ENCODE measurements at regions not wholly inside any gene's neighbourhood (a gene's known extent, or its start where the extent isn't known, plus 50 kb on each side); places are given as distances from the start of the nearest gene placed in this dataset.
"Not testable (repeated sequence)": the region's sequence is repeated elsewhere in the genome, so short reads cannot be mapped to it uniquely, and the experiment has no call there.

- in situ Hi-C loops (cut with HindIII; ENCODE audit: low sequenced_read_pairs): no loop called here
Measured at GRCh38 chr3:177382944-177383343, 185.7 kb upstream of the TBL1XR1 start.

GRCh38 chr3:177385186-177385585 lies 187.9 kb upstream of the TBL1XR1 start:
- in situ Hi-C loops (cut with HindIII; ENCODE audit: low sequenced_read_pairs): no loop called here

GRCh38 chr3:177385831-177386301 lies 188.6 kb upstream of the TBL1XR1 start:
- in situ Hi-C loops (cut with HindIII; ENCODE audit: low sequenced_read_pairs): no loop called here

- in situ Hi-C loops (cut with HindIII; ENCODE audit: low sequenced_read_pairs): no loop called here
Measured at GRCh38 chr3:177388209-177388608, 190.9 kb upstream of the TBL1XR1 start.

- in situ Hi-C loops (cut with HindIII; ENCODE audit: low sequenced_read_pairs): not testable (repeated sequence)
Measured at GRCh38 chr3:177394231-177395024, 197.1 kb upstream of the TBL1XR1 start.

GRCh38 chr3:177396733-177397132 lies 199.5 kb upstream of the TBL1XR1 start:
- in situ Hi-C loops (cut with HindIII; ENCODE audit: low sequenced_read_pairs): no loop called here

- in situ Hi-C loops (cut with HindIII; ENCODE audit: low sequenced_read_pairs): no loop called here
Measured at GRCh38 chr3:177401375-177401774, 204.1 kb upstream of the TBL1XR1 start.

GRCh38 chr3:177402533-177402932 lies 205.3 kb upstream of the TBL1XR1 start:
- in situ Hi-C loops (cut with HindIII; ENCODE audit: low sequenced_read_pairs): no loop called here

- in situ Hi-C loops (cut with HindIII; ENCODE audit: low sequenced_read_pairs): no loop called here
Measured at GRCh38 chr3:177405191-177405672, 207.9 kb upstream of the TBL1XR1 start.

- in situ Hi-C loops (cut with HindIII; ENCODE audit: low sequenced_read_pairs): no loop called here
Measured at GRCh38 chr3:177410730-177411129, 213.4 kb upstream of the TBL1XR1 start.

- in situ Hi-C loops (cut with HindIII; ENCODE audit: low sequenced_read_pairs): no loop called here
Measured at GRCh38 chr3:177411201-177411600, 213.9 kb upstream of the TBL1XR1 start.

GRCh38 chr3:177412677-177413170 lies 215.4 kb upstream of the TBL1XR1 start:
- in situ Hi-C loops (cut with HindIII; ENCODE audit: low sequenced_read_pairs): not testable (repeated sequence)

- in situ Hi-C loops (cut with HindIII; ENCODE audit: low sequenced_read_pairs): no loop called here
Measured at GRCh38 chr3:177414093-177414492, 216.8 kb upstream of the TBL1XR1 start.

GRCh38 chr3:177418787-177419186 lies 221.5 kb upstream of the TBL1XR1 start:
- in situ Hi-C loops (cut with HindIII; ENCODE audit: low sequenced_read_pairs): no loop called here

GRCh38 chr3:177419904-177420601 lies 222.8 kb upstream of the TBL1XR1 start:
- in situ Hi-C loops (cut with HindIII; ENCODE audit: low sequenced_read_pairs): no loop called here

- in situ Hi-C loops (cut with HindIII; ENCODE audit: low sequenced_read_pairs): no loop called here
Measured at GRCh38 chr3:177420651-177421480, 223.6 kb upstream of the TBL1XR1 start.

GRCh38 chr3:177421481-177421785 lies 224.2 kb upstream of the TBL1XR1 start:
- in situ Hi-C loops (cut with HindIII; ENCODE audit: low sequenced_read_pairs): no loop called here

GRCh38 chr3:177424521-177424920 lies 227.2 kb upstream of the TBL1XR1 start:
- in situ Hi-C loops (cut with HindIII; ENCODE audit: low sequenced_read_pairs): no loop called here

- in situ Hi-C loops (cut with HindIII; ENCODE audit: low sequenced_read_pairs): no loop called here
Measured at GRCh38 chr3:177425042-177425441, 227.8 kb upstream of the TBL1XR1 start.

- in situ Hi-C loops (cut with HindIII; ENCODE audit: low sequenced_read_pairs): no loop called here
Measured at GRCh38 chr3:177426106-177426877, 229.0 kb upstream of the TBL1XR1 start.

Measured in DLD1 (cell line).